CD4-positive, alpha-beta T cell treated with Interleukin-2 at 100 ng/mL for 4 hours (primary cell): ENCODE measurements at regions not wholly inside any gene's neighbourhood (a gene's known extent, or its start where the extent isn't known, plus 50 kb on each side); places are given as distances from the start of the nearest gene placed in this dataset.

Source experiments
- DNase-seq: peaks from one replicate; pipeline ENCODE4 v3.0.0-alpha.2; 2020; ENCODE audit warnings: low spot score

DNA sequence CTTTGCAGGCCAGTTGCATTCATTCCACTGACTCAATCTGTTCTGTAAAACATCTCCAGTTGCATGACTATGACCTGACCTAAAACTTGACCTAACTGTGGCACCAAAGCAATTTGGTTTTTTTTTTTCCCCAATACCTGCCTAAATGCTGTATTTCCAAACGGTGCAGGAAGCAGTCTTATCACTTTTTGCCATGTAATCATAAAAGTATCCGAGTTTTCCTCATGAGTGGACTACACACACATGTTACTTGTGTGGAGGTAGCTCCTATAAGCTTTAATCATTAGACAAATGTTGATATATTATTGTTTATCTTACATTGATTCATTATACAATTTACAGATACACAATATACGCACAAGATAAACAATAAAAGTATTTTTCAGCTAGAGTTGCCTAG lies 373.7 kb downstream of the BTBD3 start:
- no peak for DNase-seq

DNA sequence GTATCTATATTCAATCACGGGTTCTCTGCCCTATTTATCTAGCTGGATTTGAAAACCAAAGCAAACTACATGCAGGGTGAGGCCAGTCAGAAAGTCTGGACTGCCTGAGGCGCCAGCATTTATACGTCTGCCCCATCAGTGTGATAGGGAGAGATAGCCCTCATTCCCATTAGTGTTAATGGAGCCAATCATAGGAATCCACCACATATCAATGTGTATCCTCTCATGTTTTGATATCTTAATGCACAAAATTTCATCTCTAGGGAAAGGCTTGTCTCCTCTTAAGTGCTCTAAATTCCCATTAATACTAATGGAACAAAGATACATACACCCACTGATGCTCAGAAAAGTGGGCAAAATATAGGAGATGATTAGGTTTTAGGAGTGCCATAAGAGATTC lies 376.2 kb downstream of the BTBD3 start:
- DNase-seq = no peak

DNA sequence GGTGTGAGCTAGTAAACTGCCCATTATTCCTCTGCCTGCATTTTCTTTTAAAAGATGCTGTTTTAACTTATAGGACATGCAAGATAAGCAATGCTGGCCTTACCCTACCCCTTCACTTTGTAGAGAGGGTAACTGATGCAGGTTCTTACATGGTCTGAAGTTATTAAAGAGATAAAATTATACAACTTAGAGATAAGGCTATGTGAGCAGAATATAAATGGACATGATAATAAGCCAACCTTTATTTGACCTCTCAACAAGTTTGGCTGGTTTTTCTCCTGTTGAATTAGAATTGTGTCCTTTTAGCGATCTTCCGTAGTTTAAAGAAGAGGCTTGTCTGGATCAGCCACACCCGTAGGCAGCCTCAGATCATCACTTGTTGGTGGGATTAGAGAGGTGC lies 377.0 kb downstream of the BTBD3 start:
- DNase-seq = no peak

DNA sequence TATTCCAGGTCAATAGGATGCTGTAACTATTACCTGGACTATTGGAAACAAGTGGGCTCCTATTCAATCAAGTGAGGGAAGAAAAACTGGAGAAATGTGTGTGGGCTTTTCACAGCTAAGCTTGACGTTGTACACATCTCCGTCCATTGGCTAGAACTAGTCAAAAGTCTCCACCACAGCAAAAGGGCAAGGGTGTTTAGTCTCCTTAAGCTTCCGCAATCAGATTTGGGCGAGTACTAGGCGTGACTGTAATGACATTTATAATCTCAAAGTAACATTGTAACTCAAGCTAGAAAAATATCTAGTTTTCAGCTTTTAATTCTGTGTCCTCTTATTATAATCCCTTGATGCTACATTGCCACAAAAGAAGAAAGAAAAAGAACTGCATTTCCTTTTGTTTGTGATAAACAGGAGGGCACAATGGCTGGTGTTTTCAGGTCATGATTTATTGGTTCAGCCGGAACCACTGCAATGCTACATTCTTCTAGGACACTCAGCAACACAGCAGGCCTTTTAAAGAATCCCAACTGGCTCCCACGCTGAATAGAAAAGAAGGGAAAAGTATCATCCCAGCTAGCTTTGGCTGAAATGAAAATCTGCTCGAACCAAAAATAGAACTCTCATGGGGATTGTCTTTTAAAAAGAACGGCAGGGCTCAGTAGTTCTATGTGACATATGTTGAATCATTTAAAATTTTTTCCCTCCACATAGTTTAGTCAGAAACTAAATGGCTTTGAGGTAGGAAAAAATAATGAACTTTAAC lies 387.7 kb downstream of the BTBD3 start:
- DNase-seq = no peak

DNA sequence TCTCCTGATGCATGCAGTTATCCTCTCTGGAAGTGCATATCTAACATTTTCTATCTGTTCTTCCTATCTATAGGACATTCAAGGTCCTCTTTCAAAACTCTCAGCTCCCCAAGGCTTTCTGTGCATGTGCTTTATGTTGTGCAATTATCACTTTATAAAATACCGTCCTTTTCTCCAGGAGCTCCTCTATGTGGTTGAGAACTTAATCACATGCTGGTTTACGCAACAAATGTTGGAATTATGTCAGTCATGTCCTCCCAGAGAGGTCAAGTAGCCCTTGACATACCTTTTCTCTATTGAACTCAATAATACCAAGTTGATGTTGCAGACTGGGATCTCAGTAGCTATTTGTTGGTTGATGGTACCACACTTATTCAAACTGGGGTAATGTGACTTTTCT lies 388.4 kb downstream of the BTBD3 start:
- DNase-seq = no peak

DNA sequence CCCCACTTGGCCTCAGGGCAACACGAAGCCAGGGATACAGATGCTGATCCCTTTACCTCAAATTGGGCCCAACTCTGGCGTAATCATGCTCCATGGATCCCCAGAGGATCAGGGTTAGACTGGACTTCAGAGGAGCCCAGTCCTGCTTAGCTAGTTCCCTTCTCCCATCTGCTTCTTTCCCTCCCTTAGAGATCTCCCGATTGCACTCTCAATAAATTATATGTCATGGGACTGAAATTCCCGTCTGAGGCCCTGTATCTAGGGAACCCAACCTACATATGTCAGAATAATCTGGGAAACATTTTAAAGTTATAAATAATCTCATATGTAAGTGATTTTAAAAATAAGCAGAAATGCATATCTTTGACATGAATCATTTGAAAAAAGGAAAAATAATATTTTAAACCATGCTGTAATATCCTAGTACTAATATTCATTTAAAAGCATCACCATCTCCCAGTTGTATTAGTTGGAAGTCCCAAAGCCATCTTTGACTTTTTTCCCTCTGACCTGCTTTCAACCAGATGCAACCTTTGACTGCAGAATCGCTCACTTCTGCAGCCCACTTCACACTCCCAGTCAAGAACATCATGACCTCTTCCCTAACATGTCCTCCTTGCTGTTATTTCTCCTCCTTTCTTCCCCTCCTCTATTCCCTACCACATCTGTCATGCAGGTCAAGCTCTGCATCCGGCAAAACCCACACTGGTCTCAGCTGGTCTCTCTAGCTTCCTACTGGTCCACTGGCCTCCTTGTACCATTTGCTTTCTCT lies 393.6 kb downstream of the BTBD3 start:
- no peak for DNase-seq

DNA sequence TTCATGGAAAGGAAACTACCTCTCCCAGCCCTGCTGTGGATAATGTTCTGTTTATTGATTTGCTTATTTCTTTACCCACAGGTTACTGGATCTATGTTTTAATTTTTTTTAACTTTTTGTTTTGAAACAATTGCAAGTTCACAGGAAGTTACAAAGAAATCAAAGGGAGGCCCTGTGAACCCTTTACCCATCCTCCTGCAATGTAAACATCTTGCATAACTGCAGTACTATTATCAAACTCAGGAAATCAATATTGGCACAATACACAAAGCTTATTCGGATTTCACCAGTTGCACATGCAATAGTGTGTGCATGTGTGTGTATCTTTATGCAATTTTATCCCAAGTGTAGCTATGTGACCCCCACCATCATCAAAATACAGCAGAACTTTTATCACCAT lies 398.0 kb downstream of the BTBD3 start:
- DNase-seq = no peak

DNA sequence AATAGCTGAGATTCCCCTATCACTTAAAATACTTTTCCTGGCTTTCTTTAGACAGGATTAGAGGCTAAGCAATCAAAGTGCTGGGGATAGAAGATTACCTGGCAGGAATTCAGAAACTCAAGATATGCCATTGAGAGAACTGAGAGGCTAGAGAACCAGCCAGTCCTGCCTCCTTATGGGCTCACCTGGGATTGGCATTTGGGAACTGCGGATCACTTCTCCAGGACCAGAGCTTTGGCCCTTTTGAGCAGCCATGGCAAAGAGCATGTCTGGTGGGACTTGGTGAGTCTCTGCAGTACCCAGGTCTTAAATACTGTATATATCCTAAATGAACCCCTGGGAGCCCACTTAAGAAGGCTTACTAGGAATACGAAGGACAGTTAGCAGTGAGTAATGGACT lies 399.1 kb downstream of the BTBD3 start:
- no peak for DNase-seq

DNA sequence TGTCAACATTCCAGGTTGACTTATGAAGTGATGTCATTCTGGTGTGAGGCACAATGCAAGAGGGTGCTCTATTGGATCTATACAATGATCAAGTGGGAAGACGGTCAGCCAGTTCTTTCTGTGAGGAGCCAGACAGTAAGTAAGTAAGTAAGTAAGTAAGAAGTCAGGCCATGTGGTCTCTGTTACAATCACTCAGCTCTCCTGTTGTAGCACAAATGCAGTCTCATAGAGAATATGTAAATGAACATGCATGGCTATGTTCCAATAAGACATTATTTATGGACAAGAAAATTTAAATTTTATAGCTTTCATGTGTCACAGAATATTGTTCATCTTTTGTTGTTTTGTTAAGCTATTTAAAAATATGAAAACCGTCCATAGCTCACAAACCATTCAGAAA lies 399.7 kb downstream of the BTBD3 start:
- no peak for DNase-seq

DNA sequence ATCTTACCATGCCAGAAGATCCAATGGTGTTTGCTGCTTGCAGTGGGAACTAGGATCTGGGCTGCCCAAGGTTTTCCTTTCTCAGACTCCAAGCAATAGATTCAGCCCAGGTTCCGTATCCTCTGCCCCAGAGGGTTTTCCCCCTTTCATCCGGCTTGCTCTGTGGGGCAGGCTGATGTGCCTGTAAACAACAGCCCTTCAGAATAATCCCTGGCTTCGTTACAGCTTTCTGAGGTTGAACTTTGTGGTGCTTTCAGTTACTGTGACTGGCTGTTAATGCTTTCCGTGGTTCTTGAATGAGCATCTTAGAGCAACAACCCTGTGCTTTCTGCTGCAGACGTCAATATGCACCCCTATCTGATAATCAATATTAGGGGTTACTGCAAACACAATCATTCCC lies 400.4 kb downstream of the BTBD3 start:
- DNase-seq = no peak

DNA sequence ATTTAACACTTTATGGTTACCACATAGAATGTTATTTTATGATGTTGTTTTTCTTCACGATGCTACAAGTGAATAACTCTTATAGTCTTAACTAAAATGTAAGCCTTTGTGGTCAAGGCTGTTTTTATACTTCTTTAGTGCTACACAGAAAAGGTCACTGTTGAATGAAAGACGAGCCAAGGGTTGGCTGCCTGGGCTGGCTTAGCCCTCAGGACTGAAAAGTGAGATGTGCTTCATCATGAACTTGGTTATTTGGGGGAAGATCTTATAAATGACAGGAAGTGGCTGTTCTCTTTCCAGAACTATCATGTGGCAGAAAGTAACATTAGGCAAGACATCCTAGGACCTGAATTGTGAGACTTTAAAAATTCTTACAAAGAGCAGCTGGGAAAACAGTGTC lies 404.0 kb downstream of the BTBD3 start:
- no peak for DNase-seq

DNA sequence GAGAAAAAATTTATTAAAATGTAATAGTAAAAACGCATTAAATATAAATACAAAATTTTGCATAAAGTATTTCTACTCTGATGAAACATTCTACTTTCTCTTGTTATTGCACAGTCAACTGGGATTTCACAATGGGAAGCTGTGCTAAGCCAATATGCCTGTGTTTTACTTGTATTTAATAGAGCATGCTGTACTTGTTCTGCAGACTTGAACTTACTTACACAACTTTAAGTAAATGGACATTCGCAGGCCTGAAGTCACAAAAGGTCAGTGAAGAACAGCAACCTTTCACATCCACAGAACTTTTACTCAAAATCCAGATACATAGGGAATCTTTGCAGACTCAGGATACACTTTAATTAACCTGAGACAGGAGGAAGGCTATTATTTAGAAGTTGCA lies 409.5 kb downstream of the BTBD3 start:
- DNase-seq = no peak

DNA sequence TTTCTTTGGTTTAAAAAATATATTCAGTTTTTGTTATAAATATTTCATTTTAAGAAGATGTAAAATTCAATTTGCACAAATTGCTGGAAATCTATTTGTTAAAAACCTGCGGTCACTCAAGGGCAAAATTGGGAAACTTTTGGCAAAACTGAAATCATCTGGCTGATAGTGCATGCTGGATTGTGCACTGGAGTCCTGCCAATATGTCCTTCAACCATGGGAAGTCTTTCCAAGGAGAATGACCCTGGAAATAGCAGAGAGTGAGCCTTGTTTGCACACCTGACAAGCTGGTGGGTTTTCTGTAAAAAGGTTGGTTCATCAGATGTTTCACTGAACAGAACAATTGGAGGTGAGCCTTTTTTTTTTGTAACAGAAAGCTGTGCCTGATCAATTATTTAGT lies 413.5 kb downstream of the BTBD3 start:
- DNase-seq = no peak

DNA sequence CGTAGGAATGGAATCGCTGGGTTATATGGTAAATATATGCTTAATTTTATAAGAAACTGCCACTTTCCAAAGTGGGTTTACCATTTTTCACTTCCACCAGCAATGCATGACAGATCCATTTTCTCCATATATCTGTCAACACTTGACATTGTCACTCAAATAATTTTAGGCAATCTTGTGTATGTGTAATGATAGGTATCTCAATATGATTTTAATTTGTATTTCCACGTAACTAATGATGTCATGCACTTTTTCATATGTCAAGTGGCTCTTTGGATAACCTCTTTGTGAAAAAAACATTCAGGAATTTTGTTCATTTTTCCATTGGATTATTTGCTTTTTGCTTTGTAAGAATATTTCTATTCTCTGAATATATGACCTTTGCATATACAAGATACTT lies 419.9 kb downstream of the BTBD3 start:
- DNase-seq = no peak

DNA sequence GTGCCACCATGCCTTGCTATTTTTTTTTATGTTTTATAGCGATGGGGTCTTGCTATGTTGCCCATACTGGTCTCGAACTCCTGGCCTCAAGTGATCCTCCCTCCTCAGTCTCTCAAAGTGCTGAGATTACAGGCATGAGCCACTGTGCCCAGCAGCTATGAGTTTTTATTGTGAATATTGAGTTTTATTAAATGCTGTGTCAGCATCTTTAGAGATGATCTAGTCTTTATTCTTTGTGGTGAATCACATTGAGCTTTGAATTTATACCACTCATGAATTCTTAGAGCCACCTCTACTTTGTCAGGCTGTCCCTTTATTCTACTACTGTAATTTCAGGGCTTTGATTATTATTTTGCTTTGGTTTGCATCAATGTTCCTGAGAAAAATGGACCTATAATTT lies 428.3 kb downstream of the BTBD3 start:
- no peak for DNase-seq

DNA sequence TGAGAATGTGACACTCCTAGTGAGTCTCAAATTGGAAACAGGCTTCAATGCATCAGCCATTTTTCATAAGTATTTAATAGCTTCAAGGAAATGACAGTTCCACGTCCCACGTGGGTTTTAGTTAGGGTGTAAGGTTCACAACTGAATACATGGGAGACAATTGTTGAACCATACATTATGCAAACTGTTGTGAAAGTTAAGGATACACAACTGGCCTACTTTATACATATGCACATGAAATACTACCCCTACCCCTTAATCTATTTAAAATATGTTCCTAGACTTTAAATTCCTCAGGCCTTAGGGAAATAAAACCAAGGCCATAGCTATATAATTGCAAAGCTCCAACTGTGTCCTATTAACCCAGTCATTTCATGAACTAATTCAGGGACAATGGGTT lies 436.1 kb downstream of the BTBD3 start:
- no peak for DNase-seq

DNA sequence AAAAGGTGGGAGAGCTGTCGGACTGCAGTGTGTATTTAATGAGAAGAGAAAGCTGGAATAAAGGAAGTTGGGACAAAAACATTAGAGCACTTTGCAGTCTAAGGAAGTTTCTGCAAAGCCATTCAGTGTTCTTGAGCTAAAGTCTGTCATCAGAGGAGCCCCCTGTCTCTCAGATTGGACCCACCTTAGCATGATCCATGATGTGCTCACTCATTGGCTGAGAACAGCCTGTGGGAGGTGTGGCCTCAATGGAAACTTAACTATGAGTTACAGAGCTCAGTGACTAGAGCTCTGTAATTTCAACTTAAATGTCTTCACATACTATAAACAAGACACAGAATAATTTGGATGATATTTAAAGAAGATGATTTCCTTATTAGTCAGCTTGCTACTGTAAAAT lies 437.0 kb downstream of the BTBD3 start:
- DNase-seq = no peak

DNA sequence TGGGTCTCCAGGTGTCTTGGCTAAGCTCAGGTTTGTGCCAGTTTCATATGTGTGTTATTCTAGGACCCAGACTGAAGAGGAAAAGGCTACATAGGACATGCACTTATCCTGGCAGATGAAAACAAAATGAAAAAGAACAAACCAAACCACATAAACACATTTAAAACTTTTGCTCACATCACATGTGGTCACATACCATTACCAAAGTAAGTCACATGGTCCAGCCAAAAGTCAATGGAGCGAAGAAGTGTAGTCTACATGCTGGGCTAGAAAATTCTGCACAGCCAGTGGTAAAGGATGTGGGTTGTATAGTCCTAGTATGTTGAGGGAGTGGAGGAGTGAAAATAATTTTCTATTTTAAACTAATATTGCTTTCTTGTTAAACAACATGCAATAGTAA lies 437.5 kb downstream of the BTBD3 start:
- no peak for DNase-seq

DNA sequence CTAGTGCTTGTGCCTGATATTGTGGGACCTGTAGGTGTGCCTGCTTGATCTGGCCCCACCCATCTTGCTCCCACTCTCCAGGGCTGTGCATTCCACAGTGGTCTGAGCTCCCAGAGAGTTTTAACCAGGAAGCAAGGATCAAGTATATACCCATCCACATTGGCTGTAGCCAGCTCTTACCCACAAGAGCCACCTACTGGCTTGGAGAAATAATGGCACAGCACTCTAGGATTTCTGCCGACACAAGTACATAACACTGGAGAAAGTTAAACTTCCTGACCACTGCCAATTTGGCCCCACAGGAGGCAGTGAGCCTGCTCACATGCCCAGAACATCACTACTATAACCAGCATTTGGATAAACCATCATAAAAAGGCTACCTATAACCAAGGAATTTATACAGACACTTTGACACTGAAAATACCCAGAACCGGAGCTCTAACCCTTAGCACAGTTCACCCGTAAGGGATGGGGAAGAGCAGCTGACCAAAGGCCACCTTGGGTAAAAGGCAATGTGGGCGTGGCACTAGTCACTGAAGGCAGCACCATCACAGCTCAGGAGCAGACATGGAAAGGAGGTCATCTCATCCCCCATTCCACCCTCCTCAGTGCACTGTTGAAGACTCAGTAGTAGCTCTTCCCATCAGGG lies 440.4 kb downstream of the BTBD3 start:
- DNase-seq = no peak

DNA sequence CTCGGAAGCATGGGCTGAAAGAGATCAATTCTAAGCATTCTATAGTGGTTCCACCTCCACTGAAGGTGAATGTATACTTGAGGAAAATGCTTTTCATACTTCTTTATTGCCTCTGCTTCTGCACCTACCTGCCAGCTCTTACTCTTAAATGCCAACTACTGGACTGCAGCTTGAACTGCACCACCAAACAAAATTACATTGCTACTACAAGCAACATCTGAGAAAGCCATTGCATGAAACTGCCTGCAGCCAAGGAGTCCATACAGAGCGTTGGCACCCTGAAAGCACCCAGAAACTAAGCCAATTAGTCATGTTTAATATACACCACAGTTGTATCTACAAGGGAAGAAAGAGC lies 440.9 kb downstream of the BTBD3 start:
- DNase-seq = no peak

DNA sequence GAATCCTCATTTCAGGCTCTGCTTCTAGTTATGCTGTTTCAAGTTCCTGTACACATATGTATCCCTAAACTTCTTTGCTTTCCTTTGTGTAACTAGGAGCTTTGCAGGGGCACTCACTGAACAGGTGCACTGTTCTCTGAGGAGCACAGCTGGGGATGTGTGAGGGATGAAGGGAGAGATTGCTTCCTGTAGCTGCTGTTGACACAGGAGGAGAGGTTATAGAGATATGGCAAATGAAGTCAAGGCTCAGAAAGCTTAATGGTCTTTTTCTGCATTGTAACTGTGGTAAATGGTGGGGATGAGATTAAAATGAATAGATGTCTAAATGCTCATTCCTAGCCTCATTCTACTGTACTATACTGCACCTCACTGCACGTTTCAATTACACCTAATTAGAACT lies 454.3 kb downstream of the BTBD3 start:
- no peak for DNase-seq

DNA sequence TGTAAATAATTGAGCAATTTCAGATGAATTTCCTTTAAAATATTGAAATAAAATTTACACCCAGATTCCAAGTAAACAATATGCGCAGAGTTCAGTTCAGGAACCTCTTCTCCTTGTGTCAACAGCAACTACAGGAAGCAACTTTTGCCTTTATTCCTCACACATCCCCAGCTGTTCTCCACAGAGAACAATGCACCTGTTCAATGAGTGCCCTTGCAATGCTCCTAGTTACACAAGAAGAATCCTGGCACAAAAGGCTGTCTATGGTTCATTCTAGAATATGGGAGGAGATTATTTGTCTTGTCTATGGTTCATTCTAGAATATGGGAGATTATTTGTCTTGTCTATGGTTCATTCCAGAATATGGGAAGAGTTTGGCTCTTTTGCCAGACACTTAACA lies 454.9 kb downstream of the BTBD3 start:
- DNase-seq = no peak

DNA sequence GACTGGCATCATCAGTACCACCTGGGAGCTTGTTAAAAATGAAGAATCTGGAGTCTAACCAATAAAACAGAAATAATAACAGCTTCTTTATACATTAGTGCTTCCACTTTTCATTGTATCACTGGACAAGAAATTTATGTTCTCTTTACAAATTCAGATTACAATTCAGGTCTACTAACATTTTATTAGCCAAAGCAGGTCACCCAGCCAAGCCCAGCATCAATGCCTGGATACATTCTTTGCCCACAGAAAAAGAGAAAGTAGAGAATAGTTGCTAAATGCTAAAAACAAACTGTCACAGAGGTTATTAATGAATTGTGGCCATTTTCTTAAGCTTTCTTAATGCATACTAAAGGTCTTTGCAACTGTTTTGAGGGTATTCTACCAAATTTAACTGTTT lies 458.3 kb downstream of the BTBD3 start:
- DNase-seq = no peak

DNA sequence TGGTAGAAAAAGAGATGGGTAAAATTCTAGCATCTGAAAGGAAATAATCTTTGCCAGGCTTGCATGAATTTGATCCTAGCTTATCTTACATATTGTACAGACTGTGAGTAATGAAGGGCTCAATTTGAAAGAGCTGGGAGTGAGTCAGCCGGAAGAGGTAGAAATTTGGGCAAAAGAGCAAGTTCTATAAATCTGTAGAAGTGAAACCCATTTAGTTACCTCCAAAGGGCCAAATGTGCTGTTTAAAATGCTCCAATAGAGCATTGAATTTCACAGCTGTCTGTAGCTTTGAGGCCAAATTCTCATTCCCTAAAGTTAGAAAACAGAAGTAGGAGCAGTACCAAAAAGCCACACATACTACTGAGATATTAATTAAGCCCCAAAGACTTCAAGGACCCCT lies 466.1 kb downstream of the BTBD3 start:
- DNase-seq = no peak
